DND-41 (cell line): ENCODE measurements at regions not wholly inside any gene's neighbourhood (a gene's known extent, or its start where the extent isn't known, plus 50 kb on each side); places are given as distances from the start of the nearest gene placed in this dataset.

Source experiments
- EZH2 ChIP-seq: IDR thresholded peaks from 3 replicates; pipeline ENCODE4 v1.6.1; 2012; ENCODE audit warnings: borderline replicate concordance, low read depth, mild to moderate bottlenecking, moderate library complexity, low read length, inconsistent platforms; ENCODE audit not compliant: severe bottlenecking
- TF ChIP-seq, protein P1 (sequence below): IDR thresholded peaks from 2 replicates; pipeline ENCODE4 v1.5.1; 2012; ENCODE audit warnings: borderline replicate concordance, low read length, moderate library complexity, mild to moderate bottlenecking; ENCODE audit not compliant: poor library complexity, severe bottlenecking; ENCODE audit errors: extremely low read depth

GRCh38 chr9:107635101-107635802 lies 145.7 kb upstream of the KLF4 start:
- TF ChIP-seq EZH2, result no peak
- TF ChIP-seq, protein P1, sequence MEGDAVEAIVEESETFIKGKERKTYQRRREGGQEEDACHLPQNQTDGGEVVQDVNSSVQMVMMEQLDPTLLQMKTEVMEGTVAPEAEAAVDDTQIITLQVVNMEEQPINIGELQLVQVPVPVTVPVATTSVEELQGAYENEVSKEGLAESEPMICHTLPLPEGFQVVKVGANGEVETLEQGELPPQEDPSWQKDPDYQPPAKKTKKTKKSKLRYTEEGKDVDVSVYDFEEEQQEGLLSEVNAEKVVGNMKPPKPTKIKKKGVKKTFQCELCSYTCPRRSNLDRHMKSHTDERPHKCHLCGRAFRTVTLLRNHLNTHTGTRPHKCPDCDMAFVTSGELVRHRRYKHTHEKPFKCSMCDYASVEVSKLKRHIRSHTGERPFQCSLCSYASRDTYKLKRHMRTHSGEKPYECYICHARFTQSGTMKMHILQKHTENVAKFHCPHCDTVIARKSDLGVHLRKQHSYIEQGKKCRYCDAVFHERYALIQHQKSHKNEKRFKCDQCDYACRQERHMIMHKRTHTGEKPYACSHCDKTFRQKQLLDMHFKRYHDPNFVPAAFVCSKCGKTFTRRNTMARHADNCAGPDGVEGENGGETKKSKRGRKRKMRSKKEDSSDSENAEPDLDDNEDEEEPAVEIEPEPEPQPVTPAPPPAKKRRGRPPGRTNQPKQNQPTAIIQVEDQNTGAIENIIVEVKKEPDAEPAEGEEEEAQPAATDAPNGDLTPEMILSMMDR, result no peak
